HG02884 (cell line): ENCODE measurements at regions not wholly inside any gene's neighbourhood (a gene's known extent, or its start where the extent isn't known, plus 50 kb on each side); places are given as distances from the start of the nearest gene placed in this dataset.
"Not testable (repeated sequence)": the region's sequence is repeated elsewhere in the genome, so short reads cannot be mapped to it uniquely, and the experiment has no call there.

Experiments used
- ATAC-seq: cut with Tn5 transposase; IDR thresholded peaks from one replicate; pipeline ENCODE4 v1.9.1; 2021; ENCODE audit warnings: mild to moderate bottlenecking, moderate library complexity; ENCODE audit not compliant: unreplicated experiment

DNA sequence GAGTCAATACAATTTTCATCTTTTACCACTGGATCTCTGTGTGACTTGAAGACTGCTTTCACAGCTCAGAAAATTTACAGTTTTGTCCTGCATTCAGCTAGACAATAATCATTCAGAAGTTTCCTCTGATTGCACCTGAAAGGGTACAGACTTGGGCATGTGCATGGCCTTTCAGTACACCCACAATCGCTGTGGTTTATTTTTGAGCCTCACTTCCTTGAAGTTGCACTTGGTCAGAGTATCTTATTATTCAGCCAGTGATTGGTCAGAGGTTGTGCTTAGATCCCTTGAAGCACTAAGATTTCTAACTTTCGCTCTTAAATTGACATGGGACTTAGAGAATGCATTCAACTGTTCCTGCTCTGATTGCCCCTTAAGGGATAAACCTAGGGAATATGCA lies 508.2 kb downstream of the FAM181B start:
- no peak for ATAC-seq

DNA sequence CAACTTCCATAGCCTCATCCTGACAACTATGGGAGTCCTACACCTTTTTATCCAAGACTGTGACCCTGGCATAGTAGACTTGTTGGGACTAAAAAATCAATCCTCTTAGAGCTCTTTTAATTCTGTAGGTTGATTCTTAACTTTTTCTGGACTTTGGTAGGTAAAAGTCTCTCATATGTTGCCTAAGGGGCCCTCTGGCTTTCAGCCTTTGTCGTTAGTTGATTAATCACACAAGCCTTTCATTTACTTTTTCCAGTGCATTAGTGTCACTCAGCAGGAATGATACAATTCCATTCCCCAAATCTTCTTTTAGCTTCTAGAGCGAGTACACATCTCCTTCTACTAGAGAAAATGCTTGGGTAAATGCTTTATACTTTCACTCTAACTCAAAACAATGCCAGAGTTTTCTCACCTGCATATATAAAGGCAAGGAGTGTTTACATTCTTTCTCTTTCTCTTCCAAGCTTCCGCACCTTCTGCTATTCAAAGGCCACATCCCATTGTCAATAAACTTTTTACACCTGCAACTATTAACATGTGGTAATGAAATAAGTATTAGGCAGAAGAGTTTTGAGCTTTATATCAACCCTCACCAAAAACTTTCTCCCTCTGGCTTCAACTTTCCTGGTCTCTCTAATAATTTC lies 516.6 kb downstream of the FAM181B start:
- ATAC-seq = no peak

DNA sequence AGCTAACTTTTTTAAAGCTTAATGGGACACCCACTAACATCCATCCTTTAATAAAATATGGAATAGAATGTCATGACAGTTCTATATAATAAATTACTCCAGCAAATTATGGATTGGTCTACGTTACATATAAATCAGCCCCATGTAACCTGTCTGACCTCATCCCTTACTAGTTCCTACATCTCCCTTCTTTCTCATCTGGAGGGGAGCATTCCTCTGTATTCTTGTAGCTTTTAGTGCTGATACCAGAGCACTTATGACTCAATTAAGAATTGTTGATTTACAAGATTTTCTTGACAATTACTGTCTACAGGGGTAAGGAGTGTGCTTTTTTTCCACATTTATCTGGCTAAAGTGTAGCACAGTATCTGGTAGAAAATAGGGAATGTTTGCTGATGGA lies 523.7 kb downstream of the FAM181B start:
- no peak for ATAC-seq

DNA sequence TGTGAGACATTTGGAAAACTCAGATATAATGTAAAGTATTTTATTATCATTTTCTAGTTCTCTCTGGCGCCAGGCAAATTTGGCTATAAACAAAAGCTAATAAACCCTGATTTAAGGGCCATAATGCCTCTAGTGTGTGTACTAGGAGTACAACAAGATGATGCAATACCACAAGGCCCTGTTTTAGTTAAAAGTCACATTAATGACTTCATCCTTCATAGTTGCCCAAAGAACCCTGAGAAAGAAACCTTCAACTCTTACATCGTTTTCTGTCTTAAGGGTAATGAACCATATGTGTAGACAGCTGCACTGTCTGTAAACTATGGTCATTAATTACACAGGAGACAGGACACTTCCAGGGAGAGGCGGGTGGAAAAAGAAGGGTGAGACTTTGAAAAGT lies 538.4 kb downstream of the FAM181B start:
- ATAC-seq = no peak

DNA sequence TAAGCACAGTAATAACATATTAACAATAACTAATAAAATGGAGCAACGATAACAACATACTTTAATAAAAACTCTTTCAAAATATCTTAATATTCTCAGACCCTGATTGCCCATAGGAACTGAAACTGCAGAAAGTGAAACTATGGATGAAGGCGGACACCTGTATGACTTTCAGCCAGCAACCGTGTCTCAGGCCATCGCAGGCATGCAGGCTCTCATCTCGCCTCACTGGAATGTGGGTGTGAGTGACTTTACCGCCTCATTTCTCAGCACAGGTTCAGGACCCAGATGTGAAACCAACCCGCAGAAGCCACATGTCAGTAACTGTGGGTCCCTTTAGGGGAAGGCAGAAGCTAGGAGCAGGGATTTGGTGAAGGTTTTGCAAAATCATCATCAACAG lies 539.1 kb downstream of the FAM181B start:
- ATAC-seq = peak; percentile 51

DNA sequence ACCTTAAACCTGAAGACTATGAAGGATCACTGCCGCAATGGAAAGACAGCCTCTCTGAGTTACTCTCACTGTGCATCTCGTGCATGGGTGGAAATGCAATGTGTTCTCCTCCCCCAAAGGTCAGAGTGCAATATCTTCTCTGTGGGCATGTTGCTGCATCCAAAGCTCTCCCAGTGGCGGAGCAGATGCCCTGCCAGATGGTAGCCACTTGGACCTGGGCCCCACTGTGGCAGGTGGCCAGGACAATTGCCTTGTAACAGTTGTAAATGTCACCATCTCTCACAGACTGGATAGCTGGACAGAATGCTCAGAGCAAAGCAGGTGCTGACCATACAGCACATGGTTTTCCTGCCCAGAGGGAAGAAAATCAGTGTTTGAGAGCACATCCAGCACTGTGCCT lies 542.0 kb downstream of the FAM181B start:
- ATAC-seq = no peak

DNA sequence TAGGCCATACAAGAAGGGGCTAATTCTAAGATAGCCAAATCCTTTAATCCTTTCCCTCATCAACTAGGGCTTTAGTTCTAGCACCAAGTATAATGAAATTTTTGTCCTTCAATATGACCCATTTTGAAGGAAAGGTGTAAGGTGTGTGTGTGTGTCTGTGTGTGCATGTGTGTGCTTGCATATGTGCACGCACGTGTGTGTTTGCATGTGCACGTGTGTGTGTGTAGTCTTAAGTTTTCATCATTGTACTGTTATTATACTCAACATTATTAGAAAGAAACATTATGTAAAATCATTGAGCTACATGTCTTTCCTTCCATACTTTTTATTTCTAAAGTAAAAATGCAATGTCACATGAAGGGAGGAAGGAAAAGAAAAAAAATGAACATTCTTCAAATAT lies 547.7 kb downstream of the FAM181B start:
- no peak for ATAC-seq

DNA sequence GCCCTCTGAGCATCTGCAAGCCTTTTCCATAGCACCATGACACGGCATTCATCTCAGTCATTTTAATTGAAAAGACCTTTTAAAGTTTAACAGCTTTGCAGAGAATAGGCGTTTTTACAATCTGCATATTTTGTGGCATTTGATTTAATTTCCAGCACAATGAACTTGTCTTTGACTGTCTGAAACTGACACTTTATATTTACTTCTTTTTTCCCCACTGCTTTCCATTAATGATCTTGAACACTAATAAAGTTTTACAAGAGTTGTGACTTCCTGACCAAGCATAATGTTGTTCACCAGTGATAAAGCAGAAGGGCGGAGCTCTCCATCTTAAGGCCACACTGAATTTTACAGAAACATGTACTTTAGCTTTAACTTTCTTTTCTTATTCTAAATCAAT lies 548.7 kb downstream of the FAM181B start:
- ATAC-seq = no peak

DNA sequence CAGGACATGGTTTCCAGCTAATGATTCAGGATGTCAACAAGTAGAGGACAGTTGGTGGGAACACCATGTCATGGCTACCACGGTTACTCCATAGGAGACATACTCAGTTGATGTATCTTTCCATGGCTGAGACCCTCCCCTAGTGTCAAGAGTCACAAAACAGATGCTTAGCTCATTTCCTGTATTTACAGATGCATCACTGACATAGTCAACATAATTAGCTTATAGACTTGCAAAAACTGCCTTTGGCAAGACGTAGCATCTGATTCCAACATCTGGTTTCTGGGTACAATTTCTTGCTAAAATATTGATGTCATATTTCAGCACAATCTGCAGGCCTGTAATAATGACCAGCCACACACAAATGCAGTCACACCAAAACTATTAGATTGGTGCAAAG lies 550.3 kb downstream of the FAM181B start:
- ATAC-seq = no peak

DNA sequence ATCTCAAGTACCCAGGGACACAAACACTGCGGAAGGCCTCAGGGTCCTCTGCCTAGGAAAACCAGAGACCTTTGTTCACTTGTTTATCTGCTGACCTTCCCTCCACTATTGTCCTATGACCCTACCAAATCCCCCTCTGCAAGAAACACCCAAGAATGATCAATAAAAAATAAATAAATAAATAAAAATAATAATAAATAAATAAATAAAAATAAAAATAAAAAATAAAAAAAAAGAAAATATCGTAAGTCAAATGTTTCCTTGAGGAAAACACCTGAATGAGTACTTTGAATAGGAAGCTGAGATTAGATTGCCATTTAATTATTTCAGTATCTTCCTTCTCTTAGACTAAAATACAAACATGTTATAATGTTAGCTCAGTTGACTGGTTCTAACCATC lies 551.0 kb downstream of the FAM181B start:
- not testable (repeated sequence) for ATAC-seq

DNA sequence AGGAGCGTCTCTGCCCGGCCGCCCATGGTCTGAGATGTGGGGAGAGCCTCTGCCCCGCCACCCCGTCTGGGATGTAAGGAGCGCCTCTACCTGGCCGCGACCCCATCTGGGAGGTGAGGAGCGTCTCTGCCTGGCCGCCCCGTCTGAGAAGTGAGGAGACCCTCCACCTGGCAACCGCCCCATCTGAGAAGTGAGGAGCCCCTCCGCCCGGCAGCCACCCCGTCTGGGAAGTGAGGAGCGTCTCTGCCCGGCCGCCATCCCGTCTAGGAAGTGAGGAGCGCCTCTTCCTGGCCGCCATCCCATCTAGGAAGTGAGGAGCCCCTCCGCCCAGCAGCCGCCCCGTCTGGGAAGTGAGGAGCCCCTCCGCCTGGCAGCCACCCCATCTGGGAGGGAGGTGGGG lies 551.9 kb downstream of the FAM181B start:
- ATAC-seq = not testable (repeated sequence)

DNA sequence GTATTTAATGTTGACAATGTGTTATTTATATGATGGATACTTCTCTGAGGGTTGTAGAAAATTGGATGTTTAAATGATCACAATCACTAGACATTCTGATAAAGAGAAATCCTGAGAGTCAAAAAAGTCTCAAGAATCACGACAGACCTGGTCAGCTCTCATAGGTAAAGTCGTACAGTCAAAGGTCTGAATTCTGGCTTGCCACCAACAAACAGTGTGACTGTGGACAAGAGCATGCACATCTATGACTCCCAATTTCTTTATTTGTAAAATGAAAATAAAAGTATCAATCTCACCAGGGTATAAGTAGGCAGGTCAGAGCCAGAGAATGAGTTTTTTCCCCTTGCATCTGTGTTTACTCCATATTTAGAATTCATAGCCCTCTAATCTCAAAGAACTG lies 556.7 kb downstream of the FAM181B start:
- no peak for ATAC-seq

DNA sequence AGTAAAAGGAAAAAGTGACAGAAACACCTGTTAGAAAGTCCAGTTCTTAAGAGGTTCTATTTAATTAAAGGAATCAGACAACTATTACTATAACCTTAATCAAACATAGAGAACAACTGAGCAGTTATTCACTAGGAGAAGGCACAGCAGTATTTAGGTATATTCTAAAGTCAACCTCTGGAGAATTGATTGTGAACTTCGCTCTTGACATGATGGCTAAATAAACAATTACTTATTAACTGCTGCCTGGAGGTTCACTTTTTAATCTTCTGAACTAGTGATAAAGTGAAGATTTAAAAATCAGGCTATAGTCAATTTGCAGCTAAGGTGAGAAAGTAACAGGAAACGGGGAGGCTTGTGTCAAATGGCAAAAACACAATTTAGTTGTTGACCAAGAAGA lies 557.3 kb downstream of the FAM181B start:
- no peak for ATAC-seq

DNA sequence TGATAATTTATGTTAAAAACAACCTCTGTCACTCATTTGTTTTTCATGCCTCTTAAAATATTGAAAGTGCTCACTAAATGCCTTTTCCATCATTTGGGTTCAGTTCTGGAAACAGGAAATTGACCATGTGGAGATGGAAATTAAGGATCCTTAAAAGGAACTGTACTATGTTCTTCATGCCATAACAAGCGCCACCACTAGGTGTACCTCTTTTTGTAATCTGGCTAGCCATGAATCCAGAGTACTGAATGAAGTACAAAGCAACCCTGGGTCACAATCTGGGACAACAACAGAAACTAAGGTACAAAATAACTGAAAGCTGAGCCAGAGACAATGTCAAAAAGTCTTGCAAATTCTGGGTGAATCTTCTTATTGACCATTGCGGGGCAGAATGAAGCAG lies 559.1 kb downstream of the FAM181B start:
- no peak for ATAC-seq

DNA sequence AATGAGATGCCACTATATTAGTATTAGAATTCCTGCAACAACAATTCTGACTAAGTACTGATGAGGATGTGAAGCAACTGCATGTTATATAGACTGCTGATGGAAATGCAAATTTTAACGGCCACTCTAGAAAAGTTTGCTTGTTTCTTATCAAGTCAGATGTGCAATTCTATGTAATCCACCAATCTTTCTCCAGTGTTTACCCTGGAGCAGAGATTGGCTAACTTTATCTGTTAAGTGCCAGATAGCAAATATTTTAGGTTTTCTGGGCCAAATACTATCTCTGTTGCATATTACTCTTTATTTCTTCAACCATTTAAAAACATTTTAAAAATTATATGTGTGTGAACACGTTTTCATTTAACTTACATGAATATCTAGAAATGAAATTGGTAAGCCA lies 586.9 kb downstream of the FAM181B start:
- no peak for ATAC-seq

DNA sequence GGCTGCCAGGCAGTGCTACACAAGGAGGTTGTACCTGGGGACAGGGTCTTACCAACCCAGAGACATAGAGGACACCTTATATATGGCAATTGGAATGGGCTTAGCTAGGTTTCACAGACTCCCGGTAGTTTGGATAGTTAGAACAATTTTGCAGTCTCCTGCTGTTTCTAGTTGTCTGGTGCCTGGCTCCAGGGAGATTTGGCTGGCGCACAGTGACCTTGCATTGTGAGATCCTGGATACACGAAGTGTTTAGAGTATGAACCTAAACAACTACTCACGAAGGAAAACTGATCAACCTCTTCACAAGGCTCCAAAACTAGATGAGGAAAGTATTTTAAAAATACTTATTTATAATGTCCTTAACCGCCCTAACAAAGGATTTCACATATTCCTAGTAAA lies 614.7 kb downstream of the FAM181B start:
- ATAC-seq = no peak

DNA sequence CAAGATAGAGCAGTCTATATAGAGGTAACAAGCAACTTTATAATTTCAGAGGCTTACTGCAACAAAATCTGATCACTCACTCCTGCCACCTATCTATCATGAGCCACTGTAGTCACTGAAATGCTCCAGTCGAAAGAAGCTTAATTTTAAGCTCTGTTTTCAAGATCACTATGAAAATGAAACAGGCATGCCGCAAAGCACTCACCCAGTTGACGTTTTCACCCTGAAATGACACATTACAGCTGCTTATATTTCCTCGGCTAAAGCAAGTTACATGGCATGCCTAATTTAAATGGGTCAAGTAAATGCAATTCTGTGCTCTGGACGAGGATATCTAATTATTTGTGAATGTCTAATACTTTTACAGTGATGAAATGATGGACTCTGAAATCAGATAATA lies 616.3 kb downstream of the FAM181B start:
- ATAC-seq = no peak

DNA sequence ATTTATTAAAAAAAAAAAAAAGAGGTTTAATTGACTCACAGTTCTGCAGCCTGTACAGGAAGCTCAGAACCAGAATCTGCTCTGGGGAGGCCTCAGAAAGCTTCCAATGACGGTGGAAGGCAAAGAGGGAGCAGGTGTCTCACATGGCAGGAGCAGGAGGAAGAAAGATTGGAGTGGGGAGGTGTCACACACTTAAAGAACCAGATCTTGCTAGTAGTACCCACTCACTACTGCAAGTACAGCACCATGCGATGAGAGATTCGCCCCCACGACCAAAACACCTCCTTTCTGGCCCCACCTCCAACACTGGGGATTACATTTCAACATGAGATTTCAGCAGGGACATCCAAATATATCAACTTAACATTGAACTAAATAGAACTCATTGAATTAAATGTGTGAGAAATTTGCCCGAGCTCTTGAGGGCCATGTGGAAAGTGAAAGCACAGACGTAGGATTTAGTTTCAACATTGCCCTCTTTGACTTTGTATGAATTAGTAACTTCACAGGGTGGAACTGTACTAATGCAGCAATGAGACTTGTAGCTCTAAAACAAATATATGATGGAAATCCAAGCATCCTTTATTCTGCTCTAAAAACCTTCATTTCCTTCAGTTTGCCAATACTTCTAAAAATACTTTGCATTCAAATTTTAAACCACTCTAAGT lies 628.2 kb downstream of the FAM181B start:
- ATAC-seq = no peak

DNA sequence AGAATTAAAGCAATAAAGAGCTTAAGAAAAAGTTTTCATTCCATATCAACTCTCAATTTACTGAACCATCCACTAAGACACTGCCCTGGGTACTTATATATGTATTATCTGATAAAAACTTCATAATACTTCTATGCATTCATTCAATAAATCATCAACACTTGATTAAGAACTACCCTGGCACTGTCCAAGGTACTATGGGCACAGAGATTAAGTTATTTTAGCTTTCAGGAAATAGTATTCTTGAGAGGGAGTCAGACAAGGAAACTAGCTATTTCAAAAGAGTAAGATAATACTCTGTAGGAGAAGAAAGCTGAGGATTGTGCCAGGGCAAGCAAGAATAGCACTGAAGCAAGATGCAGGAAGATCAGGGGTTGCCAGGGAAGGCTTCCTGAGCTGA lies 640.8 kb downstream of the FAM181B start:
- no peak for ATAC-seq

DNA sequence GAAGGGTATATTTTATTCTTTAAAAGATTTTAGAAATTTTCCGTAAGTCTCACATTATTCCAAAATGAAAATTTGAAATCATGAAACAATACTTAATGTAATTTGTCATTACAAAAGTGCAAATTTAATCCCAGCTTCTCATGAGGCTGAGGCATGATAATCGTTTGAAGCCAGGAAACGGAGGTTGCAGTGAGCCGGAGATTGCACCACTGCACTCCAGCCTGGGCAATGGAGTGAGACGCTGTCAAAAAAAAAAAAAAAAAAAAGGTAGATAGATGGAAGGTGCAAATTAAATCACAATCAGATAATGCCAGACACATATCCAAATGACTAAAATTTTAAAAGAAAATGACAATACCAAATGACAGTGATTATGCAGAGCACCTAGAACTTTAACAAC lies 644.2 kb downstream of the FAM181B start:
- no peak for ATAC-seq

DNA sequence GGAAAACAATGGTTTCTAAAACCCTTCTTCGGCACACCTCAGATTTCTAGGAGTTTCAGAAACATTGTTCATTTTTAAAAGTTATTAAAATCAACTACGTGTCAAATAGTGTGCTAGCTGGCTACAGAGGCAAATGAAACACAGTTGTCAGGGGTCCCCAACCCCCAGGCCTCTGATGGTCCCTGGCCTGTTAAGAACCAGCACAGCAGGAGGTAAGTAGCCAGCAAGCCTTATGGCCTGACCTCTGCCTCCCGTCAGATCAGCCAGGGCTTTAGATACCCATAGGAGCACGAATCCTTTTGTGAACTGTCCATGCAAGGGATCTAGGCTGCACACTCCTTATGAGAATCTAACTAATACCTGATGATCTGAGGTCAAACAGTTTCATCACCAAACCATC lies 648.2 kb downstream of the FAM181B start:
- no peak for ATAC-seq

DNA sequence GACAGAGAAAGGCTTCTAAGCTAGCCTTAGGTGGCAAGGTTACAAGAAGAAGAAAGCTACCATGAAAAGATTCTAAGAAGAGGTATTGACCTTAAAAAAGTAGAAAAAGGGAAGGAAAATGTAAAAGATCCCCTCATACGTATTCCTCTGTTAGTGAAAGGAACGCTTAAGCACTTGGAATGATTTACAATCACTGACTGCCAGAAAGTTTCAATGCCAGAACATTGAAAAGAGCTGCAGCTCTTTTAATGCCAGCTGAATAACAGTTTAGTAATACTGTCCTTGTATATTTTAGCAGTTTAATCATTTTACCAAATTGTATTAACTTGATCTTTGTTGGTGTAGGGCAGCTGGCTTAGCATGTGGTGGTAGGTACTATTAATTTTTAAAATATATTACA lies 650.7 kb downstream of the FAM181B start:
- ATAC-seq = no peak

DNA sequence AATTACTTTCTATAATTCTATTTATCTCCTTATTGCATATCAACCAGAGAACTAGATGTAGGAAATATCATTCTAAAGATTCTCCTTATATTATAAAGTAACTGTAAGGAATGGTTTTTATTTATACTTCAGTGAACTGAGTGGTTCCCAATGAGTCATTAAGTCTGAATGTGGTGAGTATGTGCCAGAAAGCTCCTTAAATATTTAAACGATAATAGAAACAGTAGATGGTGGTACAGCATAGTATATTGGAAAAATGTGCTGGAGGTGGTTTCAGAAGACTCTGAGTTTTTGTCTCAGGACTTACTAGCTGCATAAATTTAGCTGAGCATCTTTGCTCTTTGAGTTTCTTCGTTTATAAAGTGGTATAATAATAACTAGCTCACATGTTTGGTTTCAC lies 653.5 kb downstream of the FAM181B start:
- ATAC-seq = no peak
